ENCODE measurements at regions not wholly inside any gene's neighbourhood (a gene's known extent, or its start where the extent isn't known, plus 50 kb on each side); places are given as distances from the start of the nearest gene placed in this dataset.

GRCh38 chrX:39427492-39427891, 626.2 kb downstream of the MID1IP1 start:
- no peaks in the 10 kb centered on the region for H3K9me2 ChIP-seq (ENCODE audit: insufficient read depth, low read length)
- no peaks in the 10 kb centered on the region for H3K9me3 ChIP-seq (ENCODE audit: low read length)
- no peak overlapping the region for H3K4me2 ChIP-seq (ENCODE audit: low read length)
- no peaks in the 10 kb centered on the region for H3K36me3 ChIP-seq (ENCODE audit: insufficient read depth, low read length)
- H3K4me3 ChIP-seq (ENCODE audit: low read length) = no peak overlapping the region
- H3F3A ChIP-seq (ENCODE audit: insufficient read depth, low read length, poor library complexity, severe bottlenecking) = no peaks in the 10 kb centered on the region
- H3K27me3 ChIP-seq (ENCODE audit: insufficient read depth, low read depth, low read length) = no peaks in the 10 kb centered on the region
- H3K27ac ChIP-seq (ENCODE audit: low read length) = no peak overlapping the region
- no peaks in the 10 kb centered on the region for H4K20me1 ChIP-seq (ENCODE audit: insufficient read depth)
- no peaks in the 10 kb centered on the region for H3K79me2 ChIP-seq (replicated peaks; ENCODE audit: insufficient read depth, low read length)
- H3K9ac ChIP-seq (ENCODE audit: low read length) = no peak overlapping the region
- H2AFZ ChIP-seq (ENCODE audit: low read depth, low read length) = no peak overlapping the region
- TF ChIP-seq REST (IDR thresholded peaks at IDR 0.05; ENCODE audit: borderline replicate concordance) = no peak
- no peak for TF ChIP-seq RAD21 (conservative IDR thresholded peaks at IDR 0.05)
- no peak for TF ChIP-seq POLR2AphosphoS5 (IDR thresholded peaks at IDR 0.05)
- TF ChIP-seq EP300 (conservative IDR thresholded peaks at IDR 0.05; ENCODE audit: poor library complexity, severe bottlenecking) = no peak
- TF ChIP-seq SMC3 (conservative IDR thresholded peaks at IDR 0.05; ENCODE audit: poor library complexity) = no peak
- no peak for TF ChIP-seq EZH2 (IDR thresholded peaks at IDR 0.05; ENCODE audit: borderline replicate concordance, insufficient read depth, low read length, poor library complexity, severe bottlenecking)
- TF ChIP-seq CTCF (IDR thresholded peaks at IDR 0.05; ENCODE audit: poor library complexity, severe bottlenecking) = no peak
- no peak for TF ChIP-seq TAF1 (IDR thresholded peaks at IDR 0.05; ENCODE audit: low read depth)
- TF ChIP-seq MXI1 (conservative IDR thresholded peaks at IDR 0.05; ENCODE audit: poor library complexity, severe bottlenecking) = no peak

GRCh38 chrX:39427906-39428305, 626.6 kb downstream of the MID1IP1 start:
- no peak overlapping the region for H3K9ac ChIP-seq (ENCODE audit: low read length)
- H3K9me3 ChIP-seq (ENCODE audit: low read length) = no peaks in the 10 kb centered on the region
- no peaks in the 10 kb centered on the region for H4K20me1 ChIP-seq (ENCODE audit: insufficient read depth)
- no peaks in the 10 kb centered on the region for H3K27me3 ChIP-seq (ENCODE audit: insufficient read depth, low read depth, low read length)
- no peaks in the 10 kb centered on the region for H3K79me2 ChIP-seq (replicated peaks; ENCODE audit: insufficient read depth, low read length)
- H3K4me3 ChIP-seq (ENCODE audit: low read length) = no peak overlapping the region
- H3K27ac ChIP-seq (ENCODE audit: low read length) = no peak overlapping the region
- no peak for TF ChIP-seq MXI1 (conservative IDR thresholded peaks at IDR 0.05; ENCODE audit: poor library complexity, severe bottlenecking)
- TF ChIP-seq TAF1 (IDR thresholded peaks at IDR 0.05; ENCODE audit: low read depth) = no peak
- H3K36me3 ChIP-seq (ENCODE audit: insufficient read depth, low read length) = no peaks in the 10 kb centered on the region
- H3F3A ChIP-seq (ENCODE audit: insufficient read depth, low read length, poor library complexity, severe bottlenecking) = no peaks in the 10 kb centered on the region
- no peak overlapping the region for H2AFZ ChIP-seq (ENCODE audit: low read depth, low read length)
- no peaks in the 10 kb centered on the region for H3K9me2 ChIP-seq (ENCODE audit: insufficient read depth, low read length)
- H3K4me2 ChIP-seq (ENCODE audit: low read length) = no peak overlapping the region

- Histone ChIP-seq H3K9me2 (ENCODE audit: insufficient read depth, low read length) (no peaks in the 10 kb centered on the region), H3K9ac (ENCODE audit: low read length) (no peak overlapping the region), H3K27ac (ENCODE audit: low read length) (no peak overlapping the region), H3K79me2 (replicated peaks; ENCODE audit: insufficient read depth, low read length) (no peaks in the 10 kb centered on the region), H3K9me3 (ENCODE audit: low read length) (no peaks in the 10 kb centered on the region), H3F3A (ENCODE audit: insufficient read depth, low read length, poor library complexity, severe bottlenecking) (no peaks in the 10 kb centered on the region), H3K4me2 (ENCODE audit: low read length) (no peak overlapping the region), H4K20me1 (ENCODE audit: insufficient read depth) (no peaks in the 10 kb centered on the region), H3K27me3 (ENCODE audit: insufficient read depth, low read depth, low read length) (no peaks in the 10 kb centered on the region), H3K36me3 (ENCODE audit: insufficient read depth, low read length) (no peaks in the 10 kb centered on the region), H3K4me3 (ENCODE audit: low read length) (no peak overlapping the region), H2AFZ (ENCODE audit: low read depth, low read length) (no peak overlapping the region)
- TF ChIP-seq CTCF (IDR thresholded peaks at IDR 0.05; ENCODE audit: poor library complexity, severe bottlenecking) (no peak), RAD21 (conservative IDR thresholded peaks at IDR 0.05) (no peak), REST (IDR thresholded peaks at IDR 0.05; ENCODE audit: borderline replicate concordance) (no peak), MXI1 (conservative IDR thresholded peaks at IDR 0.05; ENCODE audit: poor library complexity, severe bottlenecking) (no peak), EP300 (conservative IDR thresholded peaks at IDR 0.05; ENCODE audit: poor library complexity, severe bottlenecking) (no peak), SMC3 (conservative IDR thresholded peaks at IDR 0.05; ENCODE audit: poor library complexity) (no peak), EZH2 (IDR thresholded peaks at IDR 0.05; ENCODE audit: borderline replicate concordance, insufficient read depth, low read length, poor library complexity, severe bottlenecking) (no peak), TAF1 (IDR thresholded peaks at IDR 0.05; ENCODE audit: low read depth) (no peak), POLR2AphosphoS5 (IDR thresholded peaks at IDR 0.05) (no peak)
Measured at GRCh38 chrX:39430551-39430950, 629.3 kb downstream of the MID1IP1 start.
